ENCODE measurements at regions not wholly inside any gene's neighbourhood (a gene's known extent, or its start where the extent isn't known, plus 50 kb on each side); places are given as distances from the start of the nearest gene placed in this dataset.
"Not testable (repeated sequence)": the region's sequence is repeated elsewhere in the genome, so short reads cannot be mapped to it uniquely, and the experiment has no call there.

GRCh38 chrY:12359867-12360266, 341.2 kb upstream of the USP9Y start:
- DNase-seq (ENCODE audit: low read depth in 2 of 2): no peak

DNA sequence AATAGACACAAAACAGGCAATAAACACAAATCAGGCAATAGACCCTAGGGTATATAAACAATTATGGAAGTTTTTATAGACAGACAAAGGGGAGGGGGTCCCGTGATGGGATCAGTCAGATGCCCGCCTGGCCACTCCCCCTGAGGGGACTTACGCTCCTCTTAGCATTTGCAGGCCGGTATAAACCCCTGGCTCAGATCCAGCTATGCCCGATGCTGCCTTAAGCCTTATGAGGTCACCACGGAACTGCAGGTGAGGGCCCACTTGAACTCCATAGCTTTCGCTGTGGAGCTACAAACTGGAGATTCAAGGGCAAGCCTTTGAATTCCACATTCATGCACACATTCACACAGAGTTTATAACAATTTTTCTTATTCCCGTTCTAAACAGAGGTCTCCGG, 340.5 kb upstream of the USP9Y start:
- DNase-seq (ENCODE audit: low read depth in 2 of 2): no peak

- DNase-seq (ENCODE audit: low read depth in 2 of 2): no peak
These were observed 335.6 kb upstream of the USP9Y start for GRCh38 chrY:12365311-12365910.

DNA sequence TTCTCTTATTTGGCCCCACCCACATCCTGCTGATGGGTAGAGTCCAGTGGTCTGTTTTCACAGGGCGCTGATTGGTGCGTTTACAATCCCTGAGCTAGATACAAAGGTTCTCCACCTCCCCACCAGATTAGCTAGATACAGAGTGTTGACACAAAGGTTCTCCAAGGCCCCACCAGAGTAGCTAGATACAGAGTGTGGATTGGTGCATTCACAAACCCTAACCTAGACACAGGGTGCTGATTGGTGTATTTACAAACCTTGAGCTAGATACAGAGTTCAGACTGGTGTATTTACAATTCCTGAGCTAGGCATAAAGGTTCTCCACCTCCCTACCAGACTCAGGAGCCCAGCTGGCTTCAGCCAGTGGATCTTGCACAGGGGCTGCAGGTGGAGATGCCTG, 326.4 kb upstream of the USP9Y start:
- DNase-seq (ENCODE audit: low read depth in 2 of 2): not testable (repeated sequence)

GRCh38 chrY:12391655-12392559, 309.1 kb upstream of the USP9Y start:
- DNase-seq (ENCODE audit: low read depth in 2 of 2): not testable (repeated sequence)

DNA sequence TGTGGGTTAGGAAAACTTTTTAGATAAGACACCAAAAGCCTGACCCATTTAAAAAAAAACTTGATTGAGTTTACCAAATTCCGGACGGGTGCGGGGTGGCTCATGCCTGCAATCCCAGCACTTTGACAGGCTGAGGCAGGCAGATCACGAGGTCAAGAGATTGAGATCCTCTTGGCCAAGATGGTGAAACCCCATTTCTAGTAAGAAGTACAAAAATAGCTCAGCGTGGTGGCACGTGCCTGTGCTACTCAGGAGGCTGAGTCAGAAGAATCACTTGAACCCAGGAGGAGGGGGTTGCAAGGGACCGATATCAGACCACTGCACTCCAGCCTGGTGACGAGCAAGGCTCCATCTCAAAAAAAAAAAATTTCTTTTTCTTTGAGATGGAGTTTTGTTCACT, 307.8 kb upstream of the USP9Y start:
- no peak for DNase-seq (ENCODE audit: low read depth in 2 of 2)

DNA sequence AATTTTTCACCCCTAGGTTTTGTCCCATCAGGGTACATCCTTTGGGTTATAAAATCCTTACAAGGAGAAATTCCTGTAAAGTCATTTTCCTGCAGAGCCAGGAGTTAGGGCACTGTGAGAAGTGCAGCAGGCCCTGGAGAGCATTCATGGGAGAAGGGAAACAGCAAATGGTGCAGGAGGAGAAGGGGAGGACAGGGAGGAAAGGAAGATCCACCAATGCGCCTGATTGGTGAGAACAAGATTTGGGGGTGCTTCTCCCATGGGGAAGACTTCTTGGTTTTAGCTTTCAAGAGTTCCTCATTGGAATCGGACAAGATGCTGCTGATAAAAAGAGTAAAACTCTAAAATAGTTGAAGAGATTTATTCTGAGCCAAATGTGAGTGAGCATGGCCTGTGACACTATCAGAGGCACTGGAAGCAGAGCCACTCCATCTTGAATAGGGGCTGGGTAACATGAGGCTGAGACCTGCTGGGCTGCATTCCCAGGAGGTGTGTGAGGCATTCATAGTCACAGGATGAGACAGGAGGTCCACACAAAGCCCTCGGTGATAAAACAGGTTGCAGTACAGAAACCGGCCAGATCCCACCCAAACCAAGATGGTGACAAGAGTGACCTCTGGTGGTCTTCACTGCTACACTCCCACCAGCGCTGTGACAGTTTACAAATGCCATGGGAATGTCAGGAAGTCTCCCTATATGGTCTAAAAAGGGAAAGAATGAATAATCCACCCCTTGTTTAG, 305.5 kb upstream of the USP9Y start:
- DNase-seq (ENCODE audit: low read depth in 2 of 2): not testable (repeated sequence)

DNA sequence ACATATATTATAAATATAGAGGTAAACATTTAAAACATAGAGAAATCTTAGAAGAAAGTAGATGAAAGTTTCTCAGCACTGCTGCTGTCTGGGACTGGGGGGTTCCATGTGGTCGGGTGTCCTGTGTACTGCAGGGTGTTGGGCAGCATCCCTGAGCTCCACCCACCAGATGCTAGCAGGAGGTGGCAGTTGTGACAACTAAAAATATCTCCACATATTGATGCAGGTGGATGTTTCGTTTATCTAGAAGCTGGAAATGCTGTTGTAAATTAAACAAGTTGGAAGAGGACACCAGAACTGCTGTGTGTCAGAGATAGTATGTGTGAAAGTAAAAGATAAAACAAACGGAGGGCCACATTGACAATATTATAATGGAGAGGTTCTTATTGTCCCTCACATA, 297.1 kb upstream of the USP9Y start:
- no peak for DNase-seq (ENCODE audit: low read depth in 2 of 2)

DNA sequence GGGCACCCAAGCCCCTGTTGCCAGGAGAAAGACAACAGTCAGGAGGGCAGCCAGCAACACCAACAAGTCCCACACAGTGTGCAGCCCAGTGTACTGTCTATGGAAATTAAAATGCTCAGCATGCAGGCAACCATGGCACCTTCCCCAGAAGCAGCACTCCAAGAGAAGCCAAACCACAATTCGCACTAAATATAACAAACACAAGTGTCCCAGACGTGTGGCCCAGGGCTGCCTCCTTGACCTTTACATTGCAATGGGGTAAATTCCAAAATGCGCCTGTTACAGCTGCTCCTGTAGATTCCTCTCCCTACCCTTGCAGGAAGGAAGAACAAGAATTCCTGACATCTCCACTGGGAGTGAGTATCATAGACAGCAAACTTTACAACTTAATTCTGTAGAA, 292.8 kb upstream of the USP9Y start:
- DNase-seq (ENCODE audit: low read depth in 2 of 2): no peak

- no peak for DNase-seq (ENCODE audit: low read depth in 2 of 2)
These were observed 290.3 kb upstream of the USP9Y start for GRCh38 chrY:12410696-12411095.

DNA sequence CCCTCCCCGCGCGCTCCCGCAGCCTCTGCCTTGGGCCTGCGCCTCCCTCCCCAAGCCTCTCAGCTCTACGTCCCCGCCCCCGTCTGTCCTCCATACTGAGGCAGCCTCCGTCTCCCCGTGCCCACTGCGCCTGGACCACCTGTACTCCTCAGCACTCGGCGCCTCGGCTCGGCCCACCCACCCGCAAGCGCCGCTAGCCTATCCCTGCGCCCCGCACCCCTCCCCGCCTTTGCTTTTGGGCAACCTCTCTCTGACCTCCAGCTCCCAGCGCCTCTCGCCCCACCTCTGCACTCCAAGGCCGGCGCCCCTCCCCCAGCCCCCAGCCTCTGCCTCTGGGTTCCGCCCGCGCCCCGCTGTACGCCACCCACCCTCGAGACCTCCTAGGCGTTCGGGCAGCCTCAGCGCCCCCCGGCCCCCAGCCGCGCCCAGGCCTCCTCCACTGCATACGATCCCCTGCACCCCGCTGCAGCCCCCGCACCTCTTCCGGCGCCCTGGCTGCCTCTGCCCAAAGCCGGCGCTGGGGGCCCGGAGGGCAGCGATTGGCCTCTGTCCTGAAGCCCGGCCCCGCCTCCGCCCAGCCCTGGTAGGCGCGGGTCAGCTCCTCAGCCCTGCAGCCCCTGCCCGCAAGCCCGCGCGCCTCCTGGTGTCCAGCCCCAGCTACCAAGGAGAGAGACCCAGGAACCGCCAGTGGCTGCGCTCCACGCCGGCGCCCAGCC, 279.8 kb upstream of the USP9Y start:
- no peak for DNase-seq (ENCODE audit: low read depth in 2 of 2)

GRCh38 chrY:12421788-12422124, 279.3 kb upstream of the USP9Y start:
- no peak for DNase-seq (ENCODE audit: low read depth in 2 of 2)

- no peak for DNase-seq (ENCODE audit: low read depth in 2 of 2)
These were observed 278.5 kb upstream of the USP9Y start for GRCh38 chrY:12422536-12422935.

DNA sequence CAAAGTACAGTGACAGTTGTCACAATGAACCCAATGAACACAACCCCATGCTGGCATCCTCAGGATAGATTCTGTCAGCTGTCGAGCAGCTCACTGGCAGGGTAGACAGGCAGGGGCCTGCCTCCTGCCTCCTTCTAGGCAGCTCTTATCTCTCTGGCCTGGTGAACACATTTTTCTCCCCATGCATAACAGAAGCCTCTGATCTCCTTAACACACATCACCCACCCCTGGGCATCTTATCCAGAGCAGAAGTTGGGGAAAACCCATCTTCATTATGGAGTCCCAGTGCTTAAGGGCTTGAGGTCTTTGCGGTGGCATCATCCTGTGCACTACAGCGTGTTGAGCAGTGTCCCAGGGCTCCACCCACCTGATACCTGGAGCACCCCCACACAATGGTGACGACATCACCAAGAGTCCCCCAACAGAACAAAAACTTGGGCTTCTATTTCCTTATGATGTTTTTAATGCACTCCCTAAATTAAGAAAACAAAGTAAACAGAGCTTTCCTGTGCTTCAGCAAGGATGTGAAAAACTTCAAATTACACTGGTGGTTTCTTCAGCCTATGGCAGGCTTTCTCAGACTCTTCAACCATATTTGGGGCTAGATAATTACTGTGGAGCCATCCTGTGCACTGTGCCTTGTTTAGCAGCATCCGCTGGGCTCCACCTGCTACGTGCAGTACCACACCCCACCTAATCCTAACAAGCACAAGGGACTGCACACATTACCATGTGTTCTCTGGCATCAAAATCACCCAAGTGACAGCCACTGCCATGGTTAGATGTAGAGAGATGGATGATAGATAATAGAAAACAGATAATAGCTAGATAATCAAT, 277.4 kb upstream of the USP9Y start:
- no peak for DNase-seq (ENCODE audit: low read depth in 2 of 2)

- no peak for DNase-seq (ENCODE audit: low read depth in 2 of 2)
These were observed 275.5 kb upstream of the USP9Y start for GRCh38 chrY:12425506-12425905.

DNA sequence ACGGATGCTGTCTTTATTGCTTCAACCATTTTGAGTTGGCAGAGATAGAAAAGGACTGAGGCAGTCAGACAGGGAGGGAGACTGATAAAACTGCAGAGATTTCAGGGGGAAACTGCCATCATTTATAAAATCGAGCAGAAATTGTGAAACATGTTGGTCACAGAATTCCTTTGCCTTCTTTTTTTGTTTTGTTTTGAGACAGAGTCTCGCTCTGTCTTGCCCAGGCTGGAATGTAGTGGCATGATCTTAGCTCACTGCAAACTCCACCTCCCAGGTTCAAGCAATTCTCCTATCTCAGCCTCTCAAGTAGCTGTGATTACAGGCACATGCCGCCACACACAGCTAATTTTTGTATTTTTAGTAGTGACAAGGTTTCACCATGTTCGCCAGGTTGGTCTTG, 273.7 kb upstream of the USP9Y start:
- DNase-seq (ENCODE audit: low read depth in 2 of 2): no peak

DNA sequence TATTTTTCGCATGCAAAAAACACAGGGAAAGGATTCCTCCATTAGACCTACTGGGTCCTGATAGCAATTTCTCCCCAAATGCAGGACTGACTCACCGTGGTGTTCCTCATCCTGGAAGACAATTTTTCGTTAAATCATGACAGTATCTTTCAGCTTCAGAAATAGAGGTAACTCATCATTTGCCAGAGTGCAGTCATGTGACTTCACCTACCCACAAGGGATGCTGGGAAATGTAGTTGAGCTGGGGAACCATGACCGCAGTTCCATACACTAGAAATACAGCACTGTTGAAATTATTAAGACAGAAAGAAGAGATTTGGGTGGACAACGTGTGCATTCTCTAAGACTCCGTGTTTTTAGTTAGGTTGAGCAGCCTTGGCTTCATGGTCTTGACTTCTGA, 269.5 kb upstream of the USP9Y start:
- no peak for DNase-seq (ENCODE audit: low read depth in 2 of 2)

DNA sequence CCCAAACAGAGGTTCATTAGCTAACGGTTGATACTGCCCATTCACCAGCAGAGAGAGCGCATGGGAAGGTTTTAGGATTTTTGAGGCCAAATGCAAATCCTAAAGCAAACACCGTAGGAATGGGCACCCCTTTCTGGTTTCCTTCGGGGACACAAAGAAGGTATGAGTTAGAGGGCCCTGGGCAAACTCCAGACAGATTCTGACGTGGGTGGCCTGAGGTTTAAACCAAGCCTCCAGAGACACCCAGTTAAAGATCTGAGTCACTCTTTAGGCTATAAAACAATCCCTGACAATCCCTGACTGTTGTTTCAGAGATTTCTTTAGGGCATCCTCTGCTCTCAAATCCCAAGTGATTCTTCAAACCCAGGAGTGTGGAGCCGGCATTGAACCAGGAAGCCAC, 262.2 kb upstream of the USP9Y start:
- DNase-seq (ENCODE audit: low read depth in 2 of 2): not testable (repeated sequence)

DNA sequence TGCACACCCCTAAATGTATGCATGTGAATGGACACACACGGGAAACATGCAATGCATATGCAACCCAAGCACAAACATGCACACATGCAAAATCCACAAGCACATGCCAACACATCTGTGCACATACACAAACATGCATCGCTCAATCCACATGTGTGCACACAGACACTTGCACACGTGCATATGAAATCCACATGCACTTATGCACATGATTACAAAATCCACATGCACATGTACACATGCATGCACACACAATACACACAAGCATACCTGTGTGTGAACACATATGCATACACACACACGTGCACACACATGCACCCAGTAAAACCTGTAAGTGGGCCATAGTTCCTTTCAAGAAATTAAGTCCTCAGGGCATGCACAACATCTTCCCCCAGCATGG, 256.8 kb upstream of the USP9Y start:
- no peak for DNase-seq (ENCODE audit: low read depth in 2 of 2)

- not testable (repeated sequence) for DNase-seq (ENCODE audit: low read depth in 2 of 2)
These were observed 254.4 kb upstream of the USP9Y start for GRCh38 chrY:12446486-12447265.
